GM12892 (cell line): ENCODE measurements at regions not wholly inside any gene's neighbourhood (a gene's known extent, or its start where the extent isn't known, plus 50 kb on each side); places are given as distances from the start of the nearest gene placed in this dataset.

ENCODE experiments used
- POLR2A ChIP-seq: IDR thresholded peaks from 2 replicates; pipeline ENCODE4 v1.6.1; 2011; ENCODE audit warnings: low read depth, low read length, control low read depth
- POLR2AphosphoS5 ChIP-seq: IDR thresholded peaks from 2 replicates; pipeline ENCODE4 v1.6.1; 2011; ENCODE audit warnings: low read depth, low read length, control low read depth

- TF ChIP-seq POLR2A (no peak), POLR2AphosphoS5 (no peak)
Observed at GRCh38 chr7:155234950-155235789, 62.5 kb upstream of the INSIG1 start.
